Panc1 (cell line): ENCODE measurements at regions not wholly inside any gene's neighbourhood (a gene's known extent, or its start where the extent isn't known, plus 50 kb on each side); places are given as distances from the start of the nearest gene placed in this dataset.

Experiments
- ATAC-seq: fragments of 200-7000 bp; cut with Tn5 transposase; 2 replicates; pipeline ENCODE4 v1.9.1; 2020; ENCODE audit warnings: mild to moderate bottlenecking, moderate library complexity
- BruUV-seq: library from RNA; stranded (reverse); fragments of 400-500 nt; replicated peaks from 2 replicates; lab custom pipeline; 2021; lab: Mats Ljungman, UMichigan
- CTCF ChIA-PET: fragments of 300-600 bp; sonication (Branson Sonifier 250); formaldehyde crosslinking; loops from one replicate; lab custom pipeline; 2022; ENCODE audit warnings: antibody characterized with exemption; lab: Charles Lee
- POLR2A ChIA-PET: fragments of 300-600 bp; sonication (Branson Sonifier 250); formaldehyde crosslinking; loops from one replicate; lab custom pipeline; 2022; ENCODE audit warnings: antibody characterized with exemption; lab: Charles Lee
- DNase-seq: peaks from one replicate; pipeline ENCODE4 v3.0.0-alpha.2; 2010; ENCODE audit warnings: low read depth, low spot score
- H3K27ac ChIP-seq: 2 replicates; pipeline ENCODE4 v1.5.1; 2011; ENCODE audit warnings: mild to moderate bottlenecking, low read length, inconsistent platforms
- H3K27me3 ChIP-seq: fragments of 200-500 bp; sonication (Bioruptor generic); 2 replicates; pipeline ENCODE4 v1.6.0; 2014; ENCODE audit warnings: low read length, inconsistent platforms; ENCODE audit not compliant: control insufficient read depth, insufficient read depth
- H3K36me3 ChIP-seq: fragments of 200-500 bp; sonication (Bioruptor generic); 2 replicates; pipeline ENCODE4 v1.5.1; 2014; ENCODE audit warnings: inconsistent platforms, mild to moderate bottlenecking, low read length, moderate library complexity; ENCODE audit not compliant: control insufficient read depth, insufficient read depth
- H3K4me1 ChIP-seq: 2 replicates; pipeline ENCODE4 v1.5.1; 2011; ENCODE audit warnings: inconsistent platforms, mild to moderate bottlenecking, low read length, moderate library complexity; ENCODE audit not compliant: control insufficient read depth, insufficient read depth
- H3K4me3 ChIP-seq, 2 experiments: 2 replicates each; pipeline ENCODE4 v1.5.1; 2011 to 2012; ENCODE audit warnings: low read depth in 2 of 2, low read length in 2 of 2, mild to moderate bottlenecking in 2 of 2, inconsistent platforms in 1 of 2, moderate library complexity in 1 of 2
- H3K9me3 ChIP-seq: fragments of 200-500 bp; sonication (Bioruptor generic); 2 replicates; pipeline ENCODE4 v1.5.1; 2014; ENCODE audit warnings: low read depth, mild to moderate bottlenecking, inconsistent platforms, low read length, moderate library complexity; ENCODE audit not compliant: control insufficient read depth, insufficient read depth
- CTCF ChIP-seq: fragments of 450-650 bp; IDR thresholded peaks from 2 replicates; pipeline ENCODE4 v1.5.1; 2017; ENCODE audit warnings: mild to moderate bottlenecking
- POLR2AphosphoS5 ChIP-seq: IDR thresholded peaks from 2 replicates; pipeline ENCODE4 v1.6.1; 2012; ENCODE audit warnings: mild to moderate bottlenecking, low read depth, low read length, moderate library complexity
- SIN3A ChIP-seq: IDR thresholded peaks from 2 replicates; pipeline ENCODE4 v1.6.1; 2012; ENCODE audit warnings: low read depth, mild to moderate bottlenecking, low read length, moderate library complexity, borderline replicate concordance; ENCODE audit not compliant: insufficient read depth
- TCF7L2 ChIP-seq: IDR thresholded peaks from 2 replicates; pipeline ENCODE4 v1.6.1; 2011; ENCODE audit warnings: mild to moderate bottlenecking, low read depth, low read length, inconsistent platforms
- in situ Hi-C: cut with HindIII; loops from 2 replicates; pipeline ENCODE4 v1.10.0; 2016; ENCODE audit warnings: low sequenced_read_pairs, low pct_unique_long_range_greater_than_20kb
- intact Hi-C: fragments of 100-400 bp; cut with micrococcal nuclease; formaldehyde crosslinking; loops from one replicate; pipeline ENCODE4 v1.10.0; 2022; ENCODE audit not compliant: unreplicated experiment
- TF ChIP-seq, protein P1 (sequence below), 2 experiments: IDR thresholded peaks; 2 replicates each; pipeline ENCODE4 v1.6.1; 2011 to 2012; ENCODE audit warnings: low read depth in 2 of 2, control low read depth in 1 of 2, low read length in 1 of 2, mild to moderate bottlenecking in 1 of 2, moderate library complexity in 1 of 2; ENCODE audit not compliant: insufficient read depth in 1 of 2

DNA sequence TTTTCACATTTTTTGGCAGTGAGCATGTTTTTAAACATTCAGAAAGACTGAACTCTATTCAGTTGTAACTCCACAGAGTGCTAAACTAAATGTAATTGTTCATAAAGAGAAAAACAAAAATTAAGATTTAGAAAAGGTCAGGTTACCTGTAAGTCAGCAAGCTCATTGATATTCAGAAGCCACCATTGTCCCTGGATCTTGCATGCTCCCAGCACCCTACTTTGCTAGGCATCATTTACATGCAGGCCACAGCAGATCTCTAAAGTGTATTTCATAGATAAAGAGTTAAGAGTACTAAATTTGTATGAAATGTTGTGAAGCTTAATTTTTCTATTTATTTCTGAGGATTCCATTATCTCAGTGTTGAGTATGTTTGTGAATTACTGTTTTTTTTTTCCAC is 64.8 kb upstream of the CDH19 start:
- no peak for ATAC-seq

GRCh38 chr18:66662632-66663031 is 58.7 kb upstream of the CDH19 start:
- H3K4me3 ChIP-seq = no peak overlapping the region
- no peak for DNase-seq
- no peak overlapping the region for H3K27ac ChIP-seq
- H3K36me3 ChIP-seq = no peaks in the 10 kb centered on the region
- intact Hi-C loops (no loop called here), in situ Hi-C loops (no loop called here)
- BruUV-seq = no TSS peak
- no peaks in the 10 kb centered on the region for H3K4me1 ChIP-seq
- no peaks in the 10 kb centered on the region for H3K27me3 ChIP-seq
- CTCF ChIA-PET = no interaction called here
- TF ChIP-seq, protein P1, sequence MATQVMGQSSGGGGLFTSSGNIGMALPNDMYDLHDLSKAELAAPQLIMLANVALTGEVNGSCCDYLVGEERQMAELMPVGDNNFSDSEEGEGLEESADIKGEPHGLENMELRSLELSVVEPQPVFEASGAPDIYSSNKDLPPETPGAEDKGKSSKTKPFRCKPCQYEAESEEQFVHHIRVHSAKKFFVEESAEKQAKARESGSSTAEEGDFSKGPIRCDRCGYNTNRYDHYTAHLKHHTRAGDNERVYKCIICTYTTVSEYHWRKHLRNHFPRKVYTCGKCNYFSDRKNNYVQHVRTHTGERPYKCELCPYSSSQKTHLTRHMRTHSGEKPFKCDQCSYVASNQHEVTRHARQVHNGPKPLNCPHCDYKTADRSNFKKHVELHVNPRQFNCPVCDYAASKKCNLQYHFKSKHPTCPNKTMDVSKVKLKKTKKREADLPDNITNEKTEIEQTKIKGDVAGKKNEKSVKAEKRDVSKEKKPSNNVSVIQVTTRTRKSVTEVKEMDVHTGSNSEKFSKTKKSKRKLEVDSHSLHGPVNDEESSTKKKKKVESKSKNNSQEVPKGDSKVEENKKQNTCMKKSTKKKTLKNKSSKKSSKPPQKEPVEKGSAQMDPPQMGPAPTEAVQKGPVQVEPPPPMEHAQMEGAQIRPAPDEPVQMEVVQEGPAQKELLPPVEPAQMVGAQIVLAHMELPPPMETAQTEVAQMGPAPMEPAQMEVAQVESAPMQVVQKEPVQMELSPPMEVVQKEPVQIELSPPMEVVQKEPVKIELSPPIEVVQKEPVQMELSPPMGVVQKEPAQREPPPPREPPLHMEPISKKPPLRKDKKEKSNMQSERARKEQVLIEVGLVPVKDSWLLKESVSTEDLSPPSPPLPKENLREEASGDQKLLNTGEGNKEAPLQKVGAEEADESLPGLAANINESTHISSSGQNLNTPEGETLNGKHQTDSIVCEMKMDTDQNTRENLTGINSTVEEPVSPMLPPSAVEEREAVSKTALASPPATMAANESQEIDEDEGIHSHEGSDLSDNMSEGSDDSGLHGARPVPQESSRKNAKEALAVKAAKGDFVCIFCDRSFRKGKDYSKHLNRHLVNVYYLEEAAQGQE (IDR thresholded peaks at IDR 0.05; ENCODE audit: insufficient read depth in 1 of 2, low read depth in 2 of 2, low read length in 1 of 2) = no peak
- no peak for TF ChIP-seq POLR2AphosphoS5
- no peak for TF ChIP-seq CTCF
- TF ChIP-seq SIN3A = no peak
- TF ChIP-seq TCF7L2 = no peak
- POLR2A ChIA-PET = no interaction called here
- no peaks in the 10 kb centered on the region for H3K9me3 ChIP-seq
- no peak for ATAC-seq

More for the DNA sequence above, 64.8 kb upstream of the CDH19 start:
- no peaks in the 10 kb centered on the region for H3K27me3 ChIP-seq
- no peaks in the 10 kb centered on the region for H3K9me3 ChIP-seq
- BruUV-seq = no TSS peak
- H3K36me3 ChIP-seq = no peaks in the 10 kb centered on the region
- H3K27ac ChIP-seq = no peak overlapping the region
- ChIA-PET POLR2A (no interaction called here), CTCF (no interaction called here)
- in situ Hi-C loops = no loop called here
- no peak overlapping the region for H3K4me3 ChIP-seq
- H3K4me1 ChIP-seq = no peaks in the 10 kb centered on the region
- no peak for DNase-seq
- no peak for TF ChIP-seq SIN3A
- TF ChIP-seq TCF7L2 = no peak
- TF ChIP-seq, protein P1 (IDR thresholded peaks at IDR 0.05; ENCODE audit: insufficient read depth in 1 of 2, low read depth in 2 of 2, low read length in 1 of 2) = no peak
- no peak for TF ChIP-seq POLR2AphosphoS5
- no peak for TF ChIP-seq CTCF
- intact Hi-C loops = no loop called here
